Transverse colon (tissue), 4 donors: ENCODE measurements at regions not wholly inside any gene's neighbourhood (a gene's known extent, or its start where the extent isn't known, plus 50 kb on each side); places are given as distances from the start of the nearest gene placed in this dataset.

ENCODE experiments used
- EP300 ChIP-seq: sonication (generic); formaldehyde crosslinking; IDR thresholded peaks from one replicate; pipeline ENCODE4 v1.6.1; 2017; ENCODE audit warnings: antibody characterized with exemption, low read depth
- POLR2A ChIP-seq: fragments of 450-650 bp; IDR thresholded peaks from one replicate; pipeline ENCODE4 v1.6.1; 2016; ENCODE audit warnings: antibody characterized with exemption, mild to moderate bottlenecking, moderate library complexity
- POLR2AphosphoS5 ChIP-seq, 3 donors: sonication (generic); formaldehyde crosslinking; IDR thresholded peaks; one replicate each; pipeline ENCODE4 v1.6.1; 2016; ENCODE audit warnings: antibody characterized with exemption in 3 of 3
- TF ChIP-seq, protein P1 (sequence below), 5 experiments: fragments of 200-600 bp in 3 of 5; fragments of 450-650 bp in 2 of 5; sonication (generic) in 3 of 5; IDR thresholded peaks; 1 replicate in 2 of 5; 2 replicates in 3 of 5; pipeline ENCODE4 v1.5.1; 2016 to 2017; ENCODE audit warnings: antibody characterized with exemption in 5 of 5, inconsistent platforms in 3 of 5, mild to moderate bottlenecking in 2 of 5, moderate library complexity in 1 of 5

DNA sequence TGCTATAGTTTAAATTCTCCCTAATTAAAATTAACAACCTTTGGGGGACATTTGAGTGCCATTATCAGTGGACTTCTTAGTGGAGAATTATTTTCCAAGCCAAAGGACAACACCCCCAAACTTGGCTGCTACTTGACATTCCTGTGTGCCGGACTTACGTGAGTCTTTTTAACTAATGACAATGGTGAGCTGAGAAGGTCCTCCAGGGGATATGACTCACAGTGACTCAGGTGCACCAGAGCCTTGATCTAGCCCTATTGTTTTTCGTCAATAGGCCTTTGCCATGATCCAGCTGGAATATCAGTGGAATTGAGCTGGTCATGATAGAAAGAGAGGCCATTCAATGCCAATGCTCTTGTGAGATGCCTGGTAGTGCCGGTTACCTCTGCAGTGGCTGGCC, 118.1 kb upstream of the CXCR4 start:
- TF ChIP-seq, protein P1, sequence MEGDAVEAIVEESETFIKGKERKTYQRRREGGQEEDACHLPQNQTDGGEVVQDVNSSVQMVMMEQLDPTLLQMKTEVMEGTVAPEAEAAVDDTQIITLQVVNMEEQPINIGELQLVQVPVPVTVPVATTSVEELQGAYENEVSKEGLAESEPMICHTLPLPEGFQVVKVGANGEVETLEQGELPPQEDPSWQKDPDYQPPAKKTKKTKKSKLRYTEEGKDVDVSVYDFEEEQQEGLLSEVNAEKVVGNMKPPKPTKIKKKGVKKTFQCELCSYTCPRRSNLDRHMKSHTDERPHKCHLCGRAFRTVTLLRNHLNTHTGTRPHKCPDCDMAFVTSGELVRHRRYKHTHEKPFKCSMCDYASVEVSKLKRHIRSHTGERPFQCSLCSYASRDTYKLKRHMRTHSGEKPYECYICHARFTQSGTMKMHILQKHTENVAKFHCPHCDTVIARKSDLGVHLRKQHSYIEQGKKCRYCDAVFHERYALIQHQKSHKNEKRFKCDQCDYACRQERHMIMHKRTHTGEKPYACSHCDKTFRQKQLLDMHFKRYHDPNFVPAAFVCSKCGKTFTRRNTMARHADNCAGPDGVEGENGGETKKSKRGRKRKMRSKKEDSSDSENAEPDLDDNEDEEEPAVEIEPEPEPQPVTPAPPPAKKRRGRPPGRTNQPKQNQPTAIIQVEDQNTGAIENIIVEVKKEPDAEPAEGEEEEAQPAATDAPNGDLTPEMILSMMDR (IDR thresholded peaks at IDR 0.05) = no peak
- TF ChIP-seq POLR2A (no peak), EP300 (no peak), POLR2AphosphoS5 (IDR thresholded peaks at IDR 0.05) (no peak)
